Activated CD8-positive, alpha-beta memory T cell treated with anti-CD3 and anti-CD28 coated beads for 36 hours (primary cell): ENCODE measurements at regions not wholly inside any gene's neighbourhood (a gene's known extent, or its start where the extent isn't known, plus 50 kb on each side); places are given as distances from the start of the nearest gene placed in this dataset.

ENCODE experiments used
- CTCF ChIA-PET: fragments of 350-600 bp; sonication (Branson Sonifier 250); formaldehyde crosslinking; loops from one replicate; lab custom pipeline; 2021; ENCODE audit warnings: antibody characterized with exemption; lab: Charles Lee
- POLR2A ChIA-PET: fragments of 350-600 bp; sonication (Branson Sonifier 250); formaldehyde crosslinking; loops from one replicate; lab custom pipeline; 2021; ENCODE audit warnings: antibody characterized with exemption; lab: Charles Lee

DNA sequence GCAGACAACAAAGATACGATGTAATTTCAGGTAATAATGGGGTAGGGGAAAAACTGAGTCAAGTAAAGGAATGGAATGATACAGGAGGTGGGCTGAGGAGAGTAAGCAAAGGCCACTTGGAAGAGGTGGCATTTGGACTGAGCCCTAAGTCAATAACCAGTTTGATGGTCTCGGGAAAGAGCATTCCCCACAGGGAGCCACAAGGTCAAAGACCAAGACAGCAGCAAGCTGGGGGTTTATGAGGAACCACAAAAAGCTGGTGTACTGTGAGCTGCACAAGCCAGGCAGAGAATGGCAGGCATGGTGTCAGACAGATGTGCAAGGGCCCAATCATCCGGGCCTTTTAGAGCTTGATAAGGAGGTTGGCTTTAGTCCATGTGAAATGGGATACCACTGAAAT is 98.7 kb downstream of the NOC3L start:
- ChIA-PET CTCF (no interaction called here), POLR2A (no interaction called here)

DNA sequence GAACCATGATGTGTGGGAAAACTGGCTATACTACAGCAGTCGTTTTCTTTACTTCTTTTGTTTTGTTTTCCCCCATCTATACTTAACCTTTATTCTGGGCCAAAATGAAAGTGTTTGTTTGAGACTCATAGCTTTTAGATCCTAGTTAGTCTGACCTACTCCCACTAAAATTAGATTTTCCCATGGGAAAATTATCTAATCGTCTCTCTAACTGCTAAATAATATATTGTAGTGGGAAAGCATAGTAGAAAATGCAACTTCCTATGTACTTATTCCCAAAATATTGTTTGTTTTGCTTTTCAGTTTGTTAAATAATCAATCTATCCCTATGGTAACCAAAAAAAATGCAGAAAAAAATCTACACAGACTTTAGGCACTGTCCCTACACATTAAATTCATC is 96.6 kb downstream of the NOC3L start:
- POLR2A ChIA-PET: no interaction called here

DNA sequence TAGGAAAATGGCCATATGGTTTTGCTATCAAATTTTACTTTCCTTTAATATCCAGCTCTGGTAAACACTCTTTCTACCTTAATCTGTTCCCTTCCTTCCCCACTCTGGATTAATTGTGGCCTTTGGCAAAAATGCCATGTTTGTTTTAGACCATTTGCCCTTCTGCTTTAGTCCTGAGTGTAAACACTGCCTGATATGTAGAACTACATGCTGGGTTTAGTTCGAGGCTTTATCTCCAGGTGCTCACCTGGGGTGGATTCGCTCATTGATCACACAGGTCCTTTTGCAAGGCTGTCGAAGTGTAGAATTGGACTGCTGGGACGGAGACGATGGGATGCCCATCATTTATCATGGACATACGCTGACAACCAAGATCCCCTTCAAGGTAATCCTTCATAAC is 94.1 kb downstream of the NOC3L start:
- CTCF ChIA-PET: no interaction called here
- POLR2A ChIA-PET: no interaction called here

More for the DNA sequence above, 96.6 kb downstream of the NOC3L start:
- CTCF ChIA-PET: no interaction called here

DNA sequence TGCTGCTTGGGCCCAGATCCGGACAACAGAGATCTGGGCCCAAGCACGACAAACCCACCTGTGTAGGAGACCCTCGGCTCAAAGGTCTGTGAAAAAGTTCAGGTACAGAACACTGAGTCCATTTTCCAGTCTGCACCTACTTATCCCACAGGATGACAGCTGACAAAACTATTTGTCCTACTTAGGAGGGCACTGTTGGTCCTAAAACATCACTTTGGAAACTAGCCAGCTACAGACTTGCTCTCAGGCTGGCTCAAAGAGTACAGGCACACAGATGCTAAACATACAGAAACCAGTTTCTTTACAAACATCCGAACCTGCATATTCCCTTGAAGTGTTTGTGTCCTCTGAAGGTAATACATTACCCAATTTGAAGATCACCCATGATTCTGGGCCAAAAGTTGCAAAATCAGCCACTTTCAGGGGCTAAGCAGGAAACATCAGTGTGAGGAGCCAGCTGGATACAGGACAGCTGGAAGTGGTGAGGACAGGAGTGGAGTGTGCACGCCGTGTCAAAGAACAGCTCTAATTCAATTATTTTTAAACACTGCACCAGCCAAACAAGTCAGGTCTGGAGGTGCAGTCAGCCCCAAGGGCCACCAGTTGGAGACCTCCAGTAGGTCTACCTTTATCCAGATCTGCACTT is 88.5 kb downstream of the NOC3L start:
- CTCF ChIA-PET: no interaction called here
- POLR2A ChIA-PET: no interaction called here

DNA sequence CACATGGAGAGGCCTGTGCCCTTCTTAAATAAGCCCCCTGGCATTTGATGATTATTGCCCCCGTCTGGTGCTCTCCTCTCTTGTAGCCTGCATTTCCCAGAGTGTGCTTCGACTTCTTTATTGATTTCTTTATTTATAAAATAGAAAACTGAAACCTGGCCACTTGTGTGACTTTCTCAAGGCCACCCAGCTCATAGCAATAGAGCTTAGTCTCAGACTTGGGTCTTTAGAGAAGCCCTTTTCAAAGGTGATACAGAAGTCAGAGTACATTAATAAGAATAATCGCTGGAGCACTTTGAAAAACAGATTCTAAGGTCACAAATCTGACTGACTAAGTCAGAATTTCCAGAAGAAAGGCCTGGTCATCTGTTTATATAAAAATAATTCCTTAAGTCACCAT is 86.6 kb downstream of the NOC3L start:
- ChIA-PET CTCF (no interaction called here), POLR2A (no interaction called here)

DNA sequence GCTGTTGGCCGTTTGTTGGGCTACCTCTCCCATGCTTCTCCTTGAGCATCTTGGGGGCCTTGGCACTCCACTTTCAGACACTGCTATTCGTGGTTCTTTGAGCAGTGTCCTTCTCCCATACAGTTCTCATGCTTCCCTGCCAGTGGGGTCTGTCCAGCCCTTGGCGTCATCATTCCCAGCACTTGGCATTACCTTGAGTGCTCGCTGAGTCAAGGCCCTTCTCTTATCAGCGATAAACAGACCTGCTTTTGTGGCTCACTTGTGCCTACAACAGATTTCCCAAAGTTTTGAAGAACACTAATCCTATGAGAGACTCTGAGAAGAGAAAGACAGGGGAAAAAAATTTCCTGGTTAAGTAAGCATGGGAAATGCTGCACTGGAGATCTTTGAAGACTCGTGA is 85.3 kb downstream of the NOC3L start:
- POLR2A ChIA-PET: no interaction called here
- CTCF ChIA-PET: no interaction called here

DNA sequence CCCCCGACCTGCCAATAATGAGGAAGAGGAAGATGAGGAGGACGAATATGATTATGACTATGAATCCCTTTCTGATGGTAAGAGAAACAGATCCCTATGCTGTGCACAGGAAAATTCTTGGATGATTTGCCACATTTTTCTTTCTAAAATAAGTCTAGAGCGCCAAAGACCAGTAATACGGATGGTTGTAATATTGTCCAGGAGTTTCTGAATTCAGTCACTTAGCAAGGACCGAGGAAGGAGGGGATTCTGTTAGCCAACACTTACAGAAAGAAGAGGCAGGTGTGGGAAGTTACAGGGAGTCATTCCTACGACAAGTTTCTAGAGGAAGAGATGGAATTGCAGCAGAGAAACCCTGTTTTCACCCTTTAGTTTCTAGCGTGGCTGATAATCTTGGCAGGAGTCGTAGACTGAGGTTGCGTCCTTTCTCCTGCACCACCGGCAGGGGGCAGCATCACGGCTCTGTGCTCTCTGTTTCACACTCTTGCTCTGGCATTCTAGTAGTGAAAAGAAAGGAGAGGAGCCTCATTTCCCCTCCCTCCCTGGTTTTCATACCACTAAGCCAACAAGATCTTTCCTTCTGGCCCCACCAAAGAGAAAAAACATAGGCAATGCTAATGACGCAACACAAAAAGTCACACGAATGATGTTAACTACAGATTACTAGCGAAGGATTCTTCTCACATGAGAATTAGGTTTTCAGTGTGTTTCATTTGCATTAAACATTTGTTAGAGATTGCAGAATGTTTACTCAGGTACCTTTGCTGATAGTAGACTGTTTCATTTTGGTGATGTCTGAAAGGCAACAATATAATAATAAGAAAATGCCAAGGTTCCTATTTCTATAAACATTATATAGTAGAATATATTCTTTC is 82.7 kb downstream of the NOC3L start:
- ChIA-PET CTCF (no interaction called here), POLR2A (no interaction called here)

DNA sequence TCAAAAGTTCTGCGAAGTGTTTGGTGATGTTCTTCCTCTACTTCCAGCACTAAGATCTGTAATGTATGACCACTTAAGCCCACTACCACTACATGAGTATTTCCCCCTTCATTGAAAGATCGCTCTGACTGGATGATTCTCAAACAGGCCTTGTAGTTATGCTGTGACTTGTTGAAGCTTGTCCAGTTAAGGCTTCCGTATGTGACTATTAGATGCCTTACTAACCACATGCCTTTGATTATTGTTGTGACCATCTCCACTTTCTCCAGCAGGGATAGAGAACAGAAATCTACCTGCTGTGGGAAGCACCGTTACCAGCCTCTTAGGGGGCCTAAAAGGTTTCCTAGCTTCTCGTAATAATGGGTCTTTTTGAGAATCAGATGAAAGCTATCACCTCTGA is 81.1 kb downstream of the NOC3L start:
- CTCF ChIA-PET: no interaction called here
- POLR2A ChIA-PET: no interaction called here

DNA sequence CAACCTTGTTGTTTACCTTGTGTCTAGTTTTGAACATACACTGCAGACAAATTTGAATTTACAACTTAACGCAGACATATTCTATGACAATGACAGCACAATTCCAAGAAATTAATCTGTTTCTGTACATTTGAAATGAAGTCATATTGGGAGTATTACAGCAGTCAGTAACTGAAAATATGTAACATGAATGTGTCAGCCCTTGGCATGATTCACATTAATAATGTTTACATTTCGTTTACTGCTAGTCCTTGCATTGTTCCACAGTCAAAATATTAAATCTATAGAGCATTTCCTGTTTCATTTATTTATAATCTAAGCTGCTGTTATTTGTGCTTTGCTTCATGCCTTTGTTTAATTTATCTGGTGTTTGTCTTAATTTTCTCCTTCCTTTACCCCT is 80.4 kb downstream of the NOC3L start:
- ChIA-PET POLR2A (no interaction called here), CTCF (no interaction called here)
